ENCODE measurements at regions not wholly inside any gene's neighbourhood (a gene's known extent, or its start where the extent isn't known, plus 50 kb on each side); places are given as distances from the start of the nearest gene placed in this dataset.

DNA sequence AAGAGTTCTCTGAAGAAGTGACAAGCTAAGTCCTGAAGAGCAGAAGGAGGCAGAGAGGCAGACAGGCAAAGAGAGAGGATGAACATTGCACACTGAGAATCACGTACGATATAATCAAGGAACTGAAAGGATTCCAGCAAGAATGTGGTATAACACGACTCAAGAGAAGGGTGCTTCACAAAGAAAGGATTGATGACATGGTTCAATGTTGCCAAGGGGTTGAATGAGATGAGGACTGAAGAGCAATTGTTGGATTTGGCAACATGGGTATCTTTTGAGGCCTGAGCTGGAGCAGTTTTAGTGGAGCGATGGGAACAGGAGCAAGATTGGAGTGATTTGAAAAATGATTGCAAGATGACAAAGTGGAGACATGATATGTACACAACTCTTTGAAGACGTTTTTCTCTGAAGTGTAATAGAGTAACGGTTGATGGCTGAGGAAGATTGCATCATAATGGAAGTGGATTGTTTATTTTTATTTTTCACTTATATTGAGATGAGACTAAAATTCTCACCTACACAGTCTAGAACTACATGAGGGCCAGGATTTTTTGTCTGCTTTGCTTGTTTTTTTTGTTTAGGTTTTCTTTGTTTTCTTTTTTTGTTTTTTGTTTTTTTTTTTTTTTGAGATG, 1049.9 kb upstream of the WWC1 start:
- Histone ChIP-seq H3K36me3 (ENCODE audit: control insufficient read depth in 4 of 4, insufficient read depth in 3 of 4, low read depth in 1 of 4, low read length in 3 of 4) (no peaks in the 10 kb centered on the region), H3K9me3 (ENCODE audit: control insufficient read depth in 4 of 4, low read length in 3 of 4) (no peaks in the 10 kb centered on the region), H3K4me3 (ENCODE audit: low read depth in 1 of 3, low read length in 3 of 3) (no peak overlapping the region), H3K9ac (ENCODE audit: low read depth in 1 of 2, low read length in 2 of 2) (no peak overlapping the region), H3K27ac (ENCODE audit: low read depth in 1 of 2, low read length in 2 of 2) (no peak overlapping the region), H3K27me3 (ENCODE audit: control insufficient read depth in 4 of 4, insufficient read depth in 4 of 4, low read length in 3 of 4) (no peaks in the 10 kb centered on the region), H3K4me1 (ENCODE audit: control insufficient read depth in 4 of 4, insufficient read depth in 4 of 4, low read length in 3 of 4) (no peaks in the 10 kb centered on the region)
- 83% methylated on average over 6 of the region's 6 CpGs for WGBS
- DNase-seq (ENCODE audit: low spot score), result no peak
- TF ChIP-seq SP1 (IDR thresholded peaks at IDR 0.05) (no peak), YY1 (IDR thresholded peaks at IDR 0.05) (no peak), GABPA (IDR thresholded peaks at IDR 0.05 in 1 of 2, conservative IDR thresholded peaks at IDR 0.05 in 1 of 2) (no peak), TAF1 (conservative IDR thresholded peaks at IDR 0.05) (no peak), RAD21 (IDR thresholded peaks at IDR 0.05) (no peak), RXRA (IDR thresholded peaks at IDR 0.05) (no peak), NR2F2 (IDR thresholded peaks at IDR 0.05) (no peak), JUND (IDR thresholded peaks at IDR 0.05) (no peak), FOXA2 (IDR thresholded peaks at IDR 0.05) (no peak), EGR1 (IDR thresholded peaks at IDR 0.05; ENCODE audit: low read depth in 2 of 2) (no peak)
- TF ChIP-seq, protein P1, sequence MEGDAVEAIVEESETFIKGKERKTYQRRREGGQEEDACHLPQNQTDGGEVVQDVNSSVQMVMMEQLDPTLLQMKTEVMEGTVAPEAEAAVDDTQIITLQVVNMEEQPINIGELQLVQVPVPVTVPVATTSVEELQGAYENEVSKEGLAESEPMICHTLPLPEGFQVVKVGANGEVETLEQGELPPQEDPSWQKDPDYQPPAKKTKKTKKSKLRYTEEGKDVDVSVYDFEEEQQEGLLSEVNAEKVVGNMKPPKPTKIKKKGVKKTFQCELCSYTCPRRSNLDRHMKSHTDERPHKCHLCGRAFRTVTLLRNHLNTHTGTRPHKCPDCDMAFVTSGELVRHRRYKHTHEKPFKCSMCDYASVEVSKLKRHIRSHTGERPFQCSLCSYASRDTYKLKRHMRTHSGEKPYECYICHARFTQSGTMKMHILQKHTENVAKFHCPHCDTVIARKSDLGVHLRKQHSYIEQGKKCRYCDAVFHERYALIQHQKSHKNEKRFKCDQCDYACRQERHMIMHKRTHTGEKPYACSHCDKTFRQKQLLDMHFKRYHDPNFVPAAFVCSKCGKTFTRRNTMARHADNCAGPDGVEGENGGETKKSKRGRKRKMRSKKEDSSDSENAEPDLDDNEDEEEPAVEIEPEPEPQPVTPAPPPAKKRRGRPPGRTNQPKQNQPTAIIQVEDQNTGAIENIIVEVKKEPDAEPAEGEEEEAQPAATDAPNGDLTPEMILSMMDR (IDR thresholded peaks at IDR 0.05; ENCODE audit: low read depth, low read length, missing input control), result no peak
- TF ChIP-seq, protein P2, sequence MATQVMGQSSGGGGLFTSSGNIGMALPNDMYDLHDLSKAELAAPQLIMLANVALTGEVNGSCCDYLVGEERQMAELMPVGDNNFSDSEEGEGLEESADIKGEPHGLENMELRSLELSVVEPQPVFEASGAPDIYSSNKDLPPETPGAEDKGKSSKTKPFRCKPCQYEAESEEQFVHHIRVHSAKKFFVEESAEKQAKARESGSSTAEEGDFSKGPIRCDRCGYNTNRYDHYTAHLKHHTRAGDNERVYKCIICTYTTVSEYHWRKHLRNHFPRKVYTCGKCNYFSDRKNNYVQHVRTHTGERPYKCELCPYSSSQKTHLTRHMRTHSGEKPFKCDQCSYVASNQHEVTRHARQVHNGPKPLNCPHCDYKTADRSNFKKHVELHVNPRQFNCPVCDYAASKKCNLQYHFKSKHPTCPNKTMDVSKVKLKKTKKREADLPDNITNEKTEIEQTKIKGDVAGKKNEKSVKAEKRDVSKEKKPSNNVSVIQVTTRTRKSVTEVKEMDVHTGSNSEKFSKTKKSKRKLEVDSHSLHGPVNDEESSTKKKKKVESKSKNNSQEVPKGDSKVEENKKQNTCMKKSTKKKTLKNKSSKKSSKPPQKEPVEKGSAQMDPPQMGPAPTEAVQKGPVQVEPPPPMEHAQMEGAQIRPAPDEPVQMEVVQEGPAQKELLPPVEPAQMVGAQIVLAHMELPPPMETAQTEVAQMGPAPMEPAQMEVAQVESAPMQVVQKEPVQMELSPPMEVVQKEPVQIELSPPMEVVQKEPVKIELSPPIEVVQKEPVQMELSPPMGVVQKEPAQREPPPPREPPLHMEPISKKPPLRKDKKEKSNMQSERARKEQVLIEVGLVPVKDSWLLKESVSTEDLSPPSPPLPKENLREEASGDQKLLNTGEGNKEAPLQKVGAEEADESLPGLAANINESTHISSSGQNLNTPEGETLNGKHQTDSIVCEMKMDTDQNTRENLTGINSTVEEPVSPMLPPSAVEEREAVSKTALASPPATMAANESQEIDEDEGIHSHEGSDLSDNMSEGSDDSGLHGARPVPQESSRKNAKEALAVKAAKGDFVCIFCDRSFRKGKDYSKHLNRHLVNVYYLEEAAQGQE (IDR thresholded peaks at IDR 0.05), result no peak
- TF ChIP-seq, protein P3, sequence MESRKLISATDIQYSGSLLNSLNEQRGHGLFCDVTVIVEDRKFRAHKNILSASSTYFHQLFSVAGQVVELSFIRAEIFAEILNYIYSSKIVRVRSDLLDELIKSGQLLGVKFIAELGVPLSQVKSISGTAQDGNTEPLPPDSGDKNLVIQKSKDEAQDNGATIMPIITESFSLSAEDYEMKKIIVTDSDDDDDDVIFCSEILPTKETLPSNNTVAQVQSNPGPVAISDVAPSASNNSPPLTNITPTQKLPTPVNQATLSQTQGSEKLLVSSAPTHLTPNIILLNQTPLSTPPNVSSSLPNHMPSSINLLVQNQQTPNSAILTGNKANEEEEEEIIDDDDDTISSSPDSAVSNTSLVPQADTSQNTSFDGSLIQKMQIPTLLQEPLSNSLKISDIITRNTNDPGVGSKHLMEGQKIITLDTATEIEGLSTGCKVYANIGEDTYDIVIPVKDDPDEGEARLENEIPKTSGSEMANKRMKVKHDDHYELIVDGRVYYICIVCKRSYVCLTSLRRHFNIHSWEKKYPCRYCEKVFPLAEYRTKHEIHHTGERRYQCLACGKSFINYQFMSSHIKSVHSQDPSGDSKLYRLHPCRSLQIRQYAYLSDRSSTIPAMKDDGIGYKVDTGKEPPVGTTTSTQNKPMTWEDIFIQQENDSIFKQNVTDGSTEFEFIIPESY (IDR thresholded peaks at IDR 0.05), result no peak

DNA sequence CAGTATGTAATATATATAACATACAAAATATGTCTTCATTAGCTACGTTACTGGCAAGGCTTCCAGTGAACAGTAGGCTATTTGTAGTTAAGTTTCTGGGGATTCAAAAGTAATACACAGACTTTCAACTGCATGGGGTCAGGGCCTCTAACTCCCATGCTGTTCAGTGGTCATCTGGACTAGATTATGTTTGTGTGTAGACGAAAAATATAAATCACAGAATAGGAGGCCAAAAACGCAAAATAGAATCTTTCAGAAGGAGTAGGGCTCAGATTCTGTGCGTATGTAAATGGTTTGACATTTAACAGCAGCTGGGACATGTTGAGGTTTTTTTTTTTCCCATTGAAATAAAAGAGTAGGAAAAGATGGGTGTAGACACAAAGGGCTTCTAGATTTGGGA, 1048.7 kb upstream of the WWC1 start:
- 70% methylated on average over 4 of the region's 4 CpGs for whole genome bisulfite sequencing
- H3K36me3 ChIP-seq (ENCODE audit: control insufficient read depth in 4 of 4, insufficient read depth in 3 of 4, low read depth in 1 of 4, low read length in 3 of 4), result no peaks in the 10 kb centered on the region
- no peak overlapping the region for H3K9ac ChIP-seq (ENCODE audit: low read depth in 1 of 2, low read length in 2 of 2)
- no peak overlapping the region for H3K27ac ChIP-seq (ENCODE audit: low read depth in 1 of 2, low read length in 2 of 2)
- H3K4me3 ChIP-seq (ENCODE audit: low read depth in 1 of 3, low read length in 3 of 3), result no peak overlapping the region
- H3K27me3 ChIP-seq (ENCODE audit: control insufficient read depth in 4 of 4, insufficient read depth in 4 of 4, low read length in 3 of 4), result no peaks in the 10 kb centered on the region
- no peaks in the 10 kb centered on the region for H3K9me3 ChIP-seq (ENCODE audit: control insufficient read depth in 4 of 4, low read length in 3 of 4)
- no peak for DNase-seq (ENCODE audit: low spot score)
- TF ChIP-seq SP1 (IDR thresholded peaks at IDR 0.05) (no peak), FOXA2 (IDR thresholded peaks at IDR 0.05) (no peak), RXRA (IDR thresholded peaks at IDR 0.05) (no peak), TAF1 (conservative IDR thresholded peaks at IDR 0.05) (no peak)
- TF ChIP-seq, protein P1 (IDR thresholded peaks at IDR 0.05; ENCODE audit: low read depth, low read length, missing input control), result no peak
- TF ChIP-seq, protein P3 (IDR thresholded peaks at IDR 0.05), result no peak
- TF ChIP-seq, protein P4, sequence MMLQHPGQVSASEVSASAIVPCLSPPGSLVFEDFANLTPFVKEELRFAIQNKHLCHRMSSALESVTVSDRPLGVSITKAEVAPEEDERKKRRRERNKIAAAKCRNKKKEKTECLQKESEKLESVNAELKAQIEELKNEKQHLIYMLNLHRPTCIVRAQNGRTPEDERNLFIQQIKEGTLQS (IDR thresholded peaks at IDR 0.05), result no peak
- no peaks in the 10 kb centered on the region for H3K4me1 ChIP-seq (ENCODE audit: control insufficient read depth in 4 of 4, insufficient read depth in 4 of 4, low read length in 3 of 4)

All from liver (tissue), 8 donors.